Fibroblast of skin of right biceps (primary cell): ENCODE measurements at regions not wholly inside any gene's neighbourhood (a gene's known extent, or its start where the extent isn't known, plus 50 kb on each side); places are given as distances from the start of the nearest gene placed in this dataset.
"Not testable (repeated sequence)": the region's sequence is repeated elsewhere in the genome, so short reads cannot be mapped to it uniquely, and the experiment has no call there.

ENCODE experiments used
- DNase-seq: peaks from one replicate; pipeline ENCODE4 v3.0.0-alpha.2; 2013

DNA sequence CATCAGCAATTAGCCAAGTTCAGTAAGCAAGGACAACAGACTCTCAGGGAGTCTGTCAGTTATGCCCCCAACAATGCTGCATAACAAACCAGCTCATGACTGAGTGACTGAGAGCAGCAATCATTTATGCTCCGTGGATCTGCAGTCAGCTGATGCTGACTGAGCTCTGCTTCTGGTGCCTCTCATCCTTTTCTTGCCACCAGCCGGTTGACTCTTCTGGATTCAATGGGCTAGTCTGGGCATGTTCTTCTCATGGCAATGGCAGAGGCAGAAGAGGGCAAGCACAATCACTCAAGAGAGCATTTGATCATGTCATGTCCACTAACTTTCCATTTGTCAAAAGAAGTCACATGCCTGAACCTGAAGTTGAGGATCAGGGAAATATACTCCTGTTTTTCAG, 157.0 kb upstream of the NTRK2 start:
- DNase-seq: no peak

DNA sequence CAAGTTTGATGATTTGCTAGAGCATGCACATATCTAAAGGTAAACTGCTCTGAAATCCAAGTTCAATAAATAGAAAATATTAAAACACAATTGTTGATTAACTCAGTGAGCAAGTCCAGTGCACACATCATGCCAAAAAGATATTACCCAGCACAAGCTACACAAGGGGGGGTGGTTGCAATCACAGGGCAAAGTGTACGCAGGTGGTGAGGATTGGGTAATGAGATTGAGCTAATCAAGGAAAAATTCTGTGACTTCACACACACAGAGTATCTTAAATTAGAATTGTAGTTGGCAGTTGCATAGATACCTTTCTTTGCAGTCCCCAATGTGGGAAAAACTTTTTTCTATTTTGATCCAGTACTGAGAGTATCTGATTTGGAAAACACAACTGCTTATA, 156.1 kb upstream of the NTRK2 start:
- DNase-seq: no peak

DNA sequence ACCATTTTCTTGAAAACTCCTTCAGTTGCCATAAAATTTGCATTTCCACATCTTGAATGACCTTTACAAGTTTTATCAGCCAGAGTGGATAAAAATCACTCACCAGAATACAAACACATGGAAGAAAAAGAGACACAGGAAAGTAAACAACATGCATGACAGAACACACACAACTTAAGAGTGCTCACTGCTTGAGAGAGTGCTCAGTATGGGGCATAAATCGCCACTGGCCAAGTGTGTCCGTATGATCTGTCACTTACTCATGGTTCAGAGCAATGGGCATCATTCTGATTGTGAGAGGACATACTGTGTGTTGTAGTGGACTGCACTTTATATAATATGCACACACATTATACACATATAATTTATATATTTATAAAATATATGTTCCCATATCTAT, 155.6 kb upstream of the NTRK2 start:
- DNase-seq: no peak

DNA sequence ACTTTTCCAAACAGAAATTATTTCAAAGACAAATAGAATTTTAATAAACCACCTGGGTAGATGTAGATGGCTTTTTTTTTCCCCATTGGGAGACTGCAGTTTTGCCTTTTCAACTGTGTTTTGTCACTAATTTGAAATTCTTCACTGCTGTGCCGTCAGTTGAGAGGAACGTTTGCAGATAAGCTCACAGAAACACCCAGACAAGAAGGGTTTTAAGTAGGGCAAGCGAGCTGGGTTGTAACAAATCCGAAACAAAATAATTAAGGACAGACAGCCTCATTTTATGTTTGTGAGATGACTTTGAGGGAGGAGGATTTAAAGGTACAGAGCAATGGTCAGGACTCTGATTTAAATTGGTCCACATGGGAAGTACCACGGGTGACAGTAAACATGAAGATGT, 155.1 kb upstream of the NTRK2 start:
- DNase-seq: no peak

DNA sequence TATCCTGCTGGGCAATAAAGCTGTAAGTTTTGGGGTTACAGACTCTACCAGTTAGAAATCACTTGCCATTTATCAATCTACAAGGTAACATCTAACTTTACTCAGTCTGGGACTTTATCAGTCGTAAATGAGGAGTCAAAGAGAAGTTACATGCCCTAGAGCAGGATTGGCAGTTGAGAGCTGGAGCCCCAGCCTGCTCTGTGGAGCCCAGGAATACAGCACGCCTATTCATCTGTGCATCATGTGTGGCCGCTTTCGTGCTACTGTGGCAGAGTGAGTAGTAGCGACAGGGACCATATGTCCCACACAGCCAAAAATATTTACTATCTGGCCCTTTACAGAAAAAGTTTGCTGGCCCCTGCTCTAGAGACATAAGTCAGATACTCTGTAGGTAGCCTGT, 152.5 kb upstream of the NTRK2 start:
- no peak for DNase-seq

DNA sequence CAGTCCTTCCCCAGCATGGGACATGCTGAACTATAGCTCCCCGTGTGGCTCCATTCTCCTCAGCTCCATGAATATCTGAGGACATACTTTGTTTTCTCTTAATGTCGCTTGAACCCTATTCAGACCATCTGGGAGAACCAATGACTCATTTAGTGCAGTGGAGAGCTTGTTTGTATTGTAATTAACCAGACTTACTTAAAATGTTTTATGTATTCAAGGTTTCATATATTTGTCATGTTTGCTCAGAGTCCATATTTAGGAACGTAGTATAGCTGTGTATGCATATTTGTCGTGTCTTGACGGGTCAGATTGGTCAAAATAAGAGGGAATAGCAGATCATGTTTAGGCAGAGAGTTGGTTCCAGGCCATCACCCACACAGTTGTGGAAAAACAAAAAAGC, 150.1 kb upstream of the NTRK2 start:
- DNase-seq: no peak

DNA sequence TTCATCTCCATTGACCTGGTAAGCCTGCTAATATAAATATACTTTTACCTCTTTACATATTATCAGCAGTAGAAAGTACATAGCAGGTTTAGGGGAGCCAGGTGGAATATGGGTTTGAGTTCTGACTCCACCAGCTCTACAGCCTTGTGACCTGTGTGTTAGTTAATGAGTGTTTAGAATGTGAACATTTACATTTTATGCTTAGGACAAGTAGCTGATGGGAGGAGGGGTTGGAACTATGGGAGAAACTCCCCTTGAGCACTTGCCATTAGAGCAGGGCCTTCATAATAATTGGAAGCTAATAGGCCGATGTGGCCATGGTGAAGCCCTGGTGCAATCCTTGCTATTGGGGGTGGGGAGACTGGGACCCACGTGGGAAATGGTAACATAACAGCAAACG, 148.3 kb upstream of the NTRK2 start:
- no peak for DNase-seq

DNA sequence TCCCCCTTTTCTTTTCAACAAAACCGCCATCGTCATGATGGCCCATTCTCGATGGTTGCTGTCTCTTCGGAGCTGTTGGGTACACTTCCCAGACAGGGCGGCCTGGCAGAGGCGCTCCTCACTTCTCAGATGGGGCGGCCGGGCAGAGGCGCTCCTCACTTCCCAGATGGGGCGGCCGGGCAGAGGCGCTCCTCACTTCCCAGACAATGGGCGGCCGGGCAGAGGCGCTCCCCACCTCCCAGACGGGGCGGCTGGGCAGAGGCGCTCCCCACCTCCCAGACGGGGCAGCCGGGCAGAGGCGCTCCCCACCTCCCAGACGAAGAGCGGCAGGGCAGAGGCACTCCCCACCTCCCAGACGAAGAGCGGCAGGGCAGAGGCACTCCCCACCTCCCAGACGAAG, 143.3 kb upstream of the NTRK2 start:
- DNase-seq: not testable (repeated sequence)

DNA sequence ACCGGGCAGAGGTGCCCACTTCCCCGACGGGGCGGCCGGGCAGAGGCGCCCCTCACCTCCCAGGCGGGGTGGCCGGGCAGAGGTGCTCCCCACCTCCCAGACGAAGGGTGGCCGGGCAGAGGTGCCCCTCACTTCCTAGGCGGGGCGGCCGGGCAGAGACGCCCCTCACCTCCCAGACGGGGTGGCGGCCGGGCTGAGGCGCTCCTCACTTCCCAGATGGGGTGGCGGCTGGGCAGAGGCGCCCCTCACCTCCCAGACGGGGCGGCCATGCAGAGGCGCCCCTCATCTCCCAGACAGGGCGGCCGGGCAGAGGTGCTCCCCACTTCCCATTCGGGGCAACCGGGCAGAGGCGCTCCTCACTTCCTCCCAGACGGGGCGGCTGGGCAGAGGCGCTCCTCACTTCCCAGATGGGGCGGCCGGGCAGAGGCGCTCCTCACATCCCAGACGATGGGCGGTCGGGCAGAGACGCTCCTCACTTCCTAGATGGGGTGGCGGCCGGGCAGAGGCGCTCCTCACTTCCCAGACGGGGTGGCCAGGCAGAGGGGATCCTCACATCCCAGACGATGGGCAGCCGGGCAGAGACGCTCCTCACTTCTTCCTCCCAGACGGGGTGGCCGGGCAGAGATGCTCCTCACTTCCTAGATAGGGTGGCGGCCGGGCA, 142.3 kb upstream of the NTRK2 start:
- DNase-seq: not testable (repeated sequence)

DNA sequence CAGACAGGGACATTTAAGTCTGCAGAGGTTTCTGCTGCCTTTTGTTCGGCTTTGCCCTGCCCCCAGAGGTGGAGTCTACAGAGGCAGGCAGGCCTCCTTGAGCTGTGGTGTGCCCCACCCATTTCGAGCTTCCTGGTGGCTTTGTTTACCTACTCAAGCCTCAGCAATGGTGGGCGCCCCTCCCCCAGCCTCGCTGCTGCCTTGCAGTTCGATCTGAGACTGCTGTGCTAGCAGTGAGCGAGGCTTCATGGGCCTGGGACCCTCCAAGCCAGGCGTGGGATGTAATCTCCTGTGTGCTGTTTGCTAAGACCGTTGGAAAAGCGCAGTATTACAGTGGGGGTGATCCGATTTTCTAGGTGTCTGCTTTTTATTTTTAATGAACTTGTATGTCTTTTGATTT, 133.6 kb upstream of the NTRK2 start:
- DNase-seq: not testable (repeated sequence)

DNA sequence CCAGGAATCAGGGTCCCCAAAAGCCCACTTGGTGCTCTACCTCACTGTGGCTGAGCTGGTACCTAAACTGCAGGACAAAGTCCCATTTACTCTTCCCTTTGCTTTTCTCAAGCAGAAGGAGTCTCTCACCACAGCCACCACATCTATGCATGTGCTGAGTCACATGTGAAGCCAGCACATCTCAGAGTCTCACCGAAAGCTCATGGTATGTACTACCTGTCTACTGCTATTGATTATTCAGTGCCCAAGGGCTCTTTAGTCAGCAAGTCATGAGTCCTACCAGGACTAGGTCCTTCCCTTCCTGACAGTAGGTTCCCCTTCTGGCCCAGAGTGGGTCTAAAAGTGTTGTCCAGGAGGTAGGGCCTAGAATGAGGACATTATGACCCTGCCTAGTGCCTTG, 130.7 kb upstream of the NTRK2 start:
- no peak for DNase-seq

DNA sequence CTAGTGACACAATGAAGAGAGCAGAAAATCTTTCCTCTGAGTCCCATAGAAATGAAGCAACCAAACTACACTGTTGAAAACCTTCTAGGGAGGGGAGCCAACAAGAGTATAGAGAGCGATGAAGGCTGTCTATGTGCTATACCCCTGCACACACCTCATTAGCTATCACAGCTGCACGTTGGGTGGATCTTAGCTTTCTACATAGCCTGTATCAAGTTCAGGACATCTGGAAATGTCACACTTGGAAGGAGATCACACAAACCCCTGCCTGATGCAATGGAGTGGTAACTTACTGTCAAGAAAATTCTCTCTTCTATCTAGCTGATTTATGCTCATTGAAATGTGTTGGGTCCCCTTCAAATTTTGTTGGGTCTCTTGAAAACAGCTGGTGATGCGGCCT, 127.0 kb upstream of the NTRK2 start:
- no peak for DNase-seq

DNA sequence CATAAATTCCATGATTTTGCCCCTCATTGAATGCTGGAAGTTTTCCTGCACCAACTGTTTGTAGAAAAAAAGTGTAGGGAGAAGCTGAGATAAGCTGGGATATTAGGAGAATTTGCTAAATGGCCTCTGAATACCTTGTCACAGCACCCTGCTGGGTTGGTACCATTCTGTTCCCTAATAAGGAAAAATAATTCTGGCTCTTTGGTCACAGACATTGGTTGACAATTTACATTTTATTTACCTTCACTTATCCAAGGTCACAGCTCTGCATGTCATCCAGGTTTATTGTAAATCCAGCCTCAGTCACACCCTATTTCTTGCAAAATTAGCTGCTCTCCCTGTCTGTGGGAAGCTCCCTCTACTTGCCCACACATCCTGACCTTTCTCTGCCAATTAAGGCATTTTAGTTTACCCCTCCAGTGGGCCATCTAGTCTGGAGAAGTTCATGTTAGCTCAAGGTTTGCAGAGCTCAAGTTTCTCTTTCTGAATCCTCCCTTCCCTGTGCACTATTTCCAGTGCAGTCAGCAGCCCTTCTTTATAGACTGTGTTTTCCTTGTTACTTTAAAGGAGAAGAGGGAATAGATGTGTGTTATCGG, 115.4 kb upstream of the NTRK2 start:
- no peak for DNase-seq

DNA sequence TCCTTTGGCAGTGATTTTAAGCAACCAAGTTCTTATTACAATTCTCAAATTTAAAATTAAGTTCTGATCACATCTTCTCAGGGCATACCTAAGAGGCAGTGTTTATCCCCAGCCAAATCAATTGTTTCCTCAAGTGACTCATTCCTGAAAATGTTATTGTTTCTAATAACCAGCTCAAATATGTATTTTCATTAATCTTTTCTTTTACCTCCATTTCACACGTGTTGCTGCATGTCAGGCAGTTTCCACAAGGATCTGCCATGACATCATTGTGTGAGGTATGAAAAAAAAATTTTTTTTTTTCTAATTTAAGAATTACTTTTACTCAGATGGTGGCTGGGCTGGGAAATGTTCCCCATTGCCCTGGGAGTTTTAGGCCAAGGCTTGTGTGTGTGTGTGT, 113.0 kb upstream of the NTRK2 start:
- no peak for DNase-seq

DNA sequence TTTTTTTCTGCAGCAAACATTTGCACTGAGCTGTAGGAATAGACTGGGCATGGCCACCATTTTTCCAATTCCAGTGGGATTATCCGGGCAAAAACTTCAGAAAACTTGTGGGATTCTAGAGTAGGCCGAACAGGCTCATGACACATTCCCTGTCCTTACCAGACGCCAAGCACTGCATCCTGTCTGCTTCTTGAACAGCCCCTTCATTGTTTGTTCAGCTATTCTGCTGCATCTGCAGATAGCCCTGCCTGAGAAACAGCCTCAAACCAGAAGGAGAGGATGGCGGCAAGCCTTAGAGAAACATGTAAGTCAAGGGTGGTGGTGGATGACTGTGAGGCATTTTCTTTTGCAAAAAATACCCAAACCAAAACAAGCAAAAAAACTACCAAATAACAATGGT, 111.8 kb upstream of the NTRK2 start:
- DNase-seq: no peak

DNA sequence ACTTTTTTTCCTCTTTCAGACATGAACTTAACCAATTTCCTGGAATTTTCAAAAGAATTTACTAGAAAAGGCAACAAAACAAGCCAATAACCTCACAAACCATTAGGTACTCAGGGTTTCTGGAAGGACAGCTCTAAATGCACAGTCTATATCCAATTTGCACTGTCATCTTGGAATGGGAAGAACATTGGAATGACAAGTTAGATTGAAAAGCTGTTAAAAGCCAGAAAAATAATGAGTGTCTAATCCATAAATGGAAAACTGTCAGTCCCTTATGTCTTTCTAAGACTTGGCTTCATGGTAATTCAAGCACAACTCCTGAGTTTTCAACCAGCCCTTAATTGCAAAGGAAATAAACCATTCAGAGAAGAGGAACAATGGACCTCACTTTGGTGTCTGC, 105.8 kb upstream of the NTRK2 start:
- DNase-seq: no peak

DNA sequence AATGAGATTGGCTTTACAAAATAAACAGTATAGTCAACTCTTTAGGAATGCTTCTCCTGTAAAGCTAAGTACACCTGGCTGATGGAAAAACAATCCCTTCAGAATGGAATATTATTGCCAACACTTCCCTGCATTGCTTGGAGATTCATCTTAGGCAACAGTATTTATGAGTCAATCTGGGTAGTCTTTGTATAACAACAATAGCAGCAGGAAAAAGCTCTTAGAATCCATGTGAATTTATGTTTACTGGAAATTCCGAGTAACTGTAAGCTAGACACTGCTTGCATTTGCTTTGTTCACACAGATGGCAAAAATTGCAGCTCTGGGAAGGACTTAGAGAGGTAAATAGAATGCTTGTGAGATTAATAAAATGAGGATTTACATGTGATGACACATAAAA, 101.7 kb upstream of the NTRK2 start:
- DNase-seq: no peak

DNA sequence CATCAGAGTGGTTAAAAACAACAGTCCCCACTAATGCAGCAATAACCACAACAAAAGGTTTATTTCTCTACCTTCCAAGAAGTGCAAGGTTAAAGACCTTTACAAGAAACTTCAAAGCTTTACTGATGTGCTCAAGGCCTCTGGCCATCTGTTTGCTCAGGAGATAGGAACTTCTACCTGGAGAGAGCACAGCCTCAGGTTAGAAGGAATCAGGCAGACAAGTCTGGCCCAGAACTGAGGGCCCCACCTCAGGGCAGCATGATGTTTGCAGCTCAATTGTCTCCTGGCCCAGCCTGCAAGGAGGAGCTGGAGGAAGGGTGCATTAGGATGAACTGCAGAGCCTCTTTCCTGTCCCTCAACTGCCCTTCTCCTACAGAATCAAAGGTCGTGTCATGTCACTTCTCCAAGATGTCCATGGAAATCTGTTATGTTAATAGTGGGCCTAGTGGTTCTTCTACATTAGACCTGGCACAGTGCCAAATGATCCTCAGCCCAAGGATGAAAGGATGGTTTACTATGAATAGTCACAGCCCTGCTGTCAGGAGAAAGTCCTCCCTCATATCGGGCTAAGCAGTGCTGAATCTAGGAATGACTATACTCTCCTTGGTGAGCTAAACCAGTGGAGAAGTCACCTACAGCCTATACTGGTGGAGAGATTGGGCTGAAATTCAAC, 98.9 kb upstream of the NTRK2 start:
- no peak for DNase-seq

DNA sequence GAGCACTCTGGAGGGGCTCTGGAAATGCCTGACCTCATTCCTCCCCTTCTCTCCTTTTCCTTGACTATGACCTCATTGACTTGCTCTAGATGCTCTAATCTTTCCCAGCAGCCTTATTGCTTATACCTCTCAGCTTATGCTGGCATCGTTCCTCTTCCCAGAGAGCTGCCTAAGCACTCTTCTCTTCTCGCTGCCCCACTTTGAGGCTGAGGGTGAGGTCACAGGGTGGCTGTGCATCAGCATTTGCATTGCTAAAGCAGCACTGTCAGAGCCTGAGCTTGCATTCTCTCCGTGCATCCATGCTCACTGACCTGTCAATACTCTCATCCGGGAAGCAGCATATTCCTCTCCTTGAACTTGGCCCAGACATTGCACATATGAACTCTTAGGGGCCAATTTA, 96.4 kb upstream of the NTRK2 start:
- DNase-seq: no peak

DNA sequence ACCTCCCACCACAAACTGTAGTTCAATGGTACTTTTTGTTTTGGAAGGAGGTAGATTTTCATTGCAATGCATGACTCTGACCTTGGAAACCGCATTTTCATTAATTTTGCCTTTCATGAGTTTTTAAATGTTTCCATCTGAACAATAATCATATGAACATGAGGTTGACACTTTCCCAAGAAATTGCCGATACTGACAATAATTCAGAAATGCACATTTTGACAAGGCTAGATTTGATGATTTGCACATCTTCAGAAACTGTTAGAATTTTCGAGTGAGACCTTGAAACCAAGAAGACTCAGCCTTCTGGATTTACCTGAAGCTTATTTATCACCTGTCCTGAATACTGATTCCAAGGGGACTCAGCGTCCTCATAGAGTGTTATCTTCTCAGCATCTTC, 93.8 kb upstream of the NTRK2 start:
- DNase-seq: no peak

DNA sequence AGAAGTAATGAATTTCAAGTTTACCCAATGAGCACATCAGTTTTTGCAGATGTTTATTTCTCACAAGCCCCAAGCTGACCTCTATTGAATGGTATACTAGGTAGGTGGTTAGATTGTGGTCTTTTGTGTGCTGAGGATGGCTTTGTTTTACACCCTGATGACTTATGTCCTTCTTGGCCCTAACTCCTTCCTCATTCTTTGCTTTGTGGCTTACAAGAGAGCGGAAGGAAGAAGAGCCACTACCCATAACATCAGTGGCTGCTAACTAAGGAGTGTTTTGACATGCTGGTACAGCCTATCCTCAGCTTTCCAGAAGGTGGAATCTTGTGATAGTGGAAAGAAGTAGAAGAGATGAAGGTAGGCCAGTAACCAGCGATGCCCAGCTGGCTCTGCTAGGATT, 85.7 kb upstream of the NTRK2 start:
- no peak for DNase-seq

DNA sequence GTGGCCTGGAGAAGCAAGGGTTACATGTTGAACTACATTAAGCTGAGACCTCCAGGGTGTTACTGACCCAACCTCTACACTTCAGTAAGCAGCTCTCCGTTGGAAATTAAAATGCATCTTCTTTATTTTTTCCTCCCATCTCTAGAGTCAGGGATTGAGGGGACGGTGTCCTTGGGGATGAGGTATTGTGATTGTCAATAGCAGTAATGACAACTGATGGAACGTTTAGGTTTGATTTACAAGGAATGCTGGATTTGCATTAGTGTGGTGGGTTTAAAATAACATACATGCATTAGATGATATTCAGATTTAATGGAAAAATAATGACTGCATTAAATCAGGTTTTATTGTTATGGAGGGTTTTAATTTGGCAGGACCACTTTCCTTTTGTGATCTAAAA, 82.9 kb upstream of the NTRK2 start:
- no peak for DNase-seq

DNA sequence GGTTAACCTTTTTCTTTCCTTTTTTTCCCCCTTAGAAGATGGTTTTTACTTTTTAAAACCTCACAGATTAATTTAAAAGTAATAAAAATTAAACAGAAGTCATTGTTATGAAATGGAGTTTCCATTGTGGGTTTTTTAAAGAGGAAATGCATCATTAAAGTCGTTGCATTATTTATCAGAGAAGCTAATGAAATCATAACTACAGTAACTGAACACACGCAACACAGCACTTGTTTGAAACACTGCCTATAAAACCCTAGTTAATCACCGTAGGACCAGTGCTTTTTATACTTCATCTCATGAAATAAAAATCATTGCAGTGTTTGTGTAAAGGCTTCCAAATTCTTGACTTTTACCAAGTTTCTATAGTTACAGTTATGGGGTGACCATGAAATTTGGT, 82.4 kb upstream of the NTRK2 start:
- DNase-seq: no peak

DNA sequence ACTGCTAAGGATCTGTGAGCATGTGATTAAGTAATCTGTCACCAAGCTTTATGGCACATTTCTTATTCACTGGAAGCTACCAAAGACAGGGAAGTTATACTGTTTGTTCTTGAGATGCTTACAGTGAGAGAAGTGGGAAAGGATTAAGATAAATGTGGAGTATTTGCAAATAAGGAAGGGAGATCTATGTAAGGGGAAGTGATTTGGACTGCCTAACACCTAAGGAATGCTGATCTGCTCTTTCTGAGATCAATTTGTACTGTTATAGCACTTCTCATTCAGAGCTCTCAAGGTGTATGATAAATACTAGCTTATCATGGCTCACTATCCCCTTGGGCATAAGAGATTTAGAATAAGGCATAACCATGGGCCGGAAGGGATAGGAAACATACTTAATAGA, 80.0 kb upstream of the NTRK2 start:
- DNase-seq: no peak

DNA sequence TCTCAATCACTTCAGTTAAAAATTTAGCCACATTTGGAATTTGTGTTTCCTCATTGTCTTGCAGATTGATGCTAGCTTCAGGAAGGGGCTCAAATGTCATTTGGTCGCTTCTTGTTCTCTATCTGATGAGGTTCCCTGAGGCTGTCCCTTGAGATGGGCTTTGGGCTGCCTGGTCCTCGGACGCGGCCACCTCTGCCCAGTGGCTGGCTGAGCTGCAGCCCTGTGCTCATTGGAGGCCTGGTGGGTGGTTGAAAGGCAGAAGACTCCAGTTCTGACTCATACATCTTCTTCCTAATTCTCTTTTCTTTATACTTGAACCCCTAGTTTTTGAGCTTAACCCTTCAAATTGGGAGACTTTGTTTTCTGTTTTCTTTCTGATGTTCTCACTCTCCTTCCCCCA, 78.8 kb upstream of the NTRK2 start:
- DNase-seq: no peak
